Mucosa of rectum (tissue), 2 donors: ENCODE measurements at regions not wholly inside any gene's neighbourhood (a gene's known extent, or its start where the extent isn't known, plus 50 kb on each side); places are given as distances from the start of the nearest gene placed in this dataset.
"Not testable (repeated sequence)": the region's sequence is repeated elsewhere in the genome, so short reads cannot be mapped to it uniquely, and the experiment has no call there.

Experiments used
- H3K27ac ChIP-seq, 2 donors: one replicate each; pipeline ENCODE4 v1.7.0; 2013; ENCODE audit warnings: inconsistent platforms in 2 of 2, low read depth in 2 of 2, low read length in 2 of 2
- H3K27me3 ChIP-seq, 2 donors: one replicate each; pipeline ENCODE4 v1.7.0; 2013; ENCODE audit warnings: low read length in 2 of 2; ENCODE audit not compliant: control insufficient read depth in 2 of 2, insufficient read depth in 2 of 2
- H3K36me3 ChIP-seq, 2 donors: one replicate each; pipeline ENCODE4 v1.7.0; 2013; ENCODE audit warnings: low read length in 2 of 2; ENCODE audit not compliant: control insufficient read depth in 2 of 2, insufficient read depth in 2 of 2
- H3K4me1 ChIP-seq, 2 donors: one replicate each; pipeline ENCODE4 v1.7.0; 2013; ENCODE audit warnings: low read length in 2 of 2, mild to moderate bottlenecking in 1 of 2; ENCODE audit not compliant: control insufficient read depth in 2 of 2, insufficient read depth in 2 of 2
- H3K4me3 ChIP-seq, 2 donors: one replicate each; pipeline ENCODE4 v1.7.0; 2013; ENCODE audit warnings: low read length in 2 of 2
- H3K9ac ChIP-seq, 2 donors: one replicate each; pipeline ENCODE4 v1.7.0; 2013; ENCODE audit warnings: low read length in 2 of 2, low read depth in 1 of 2, mild to moderate bottlenecking in 1 of 2
- H3K9me3 ChIP-seq, 2 donors: one replicate each; pipeline ENCODE4 v1.7.0; 2013; ENCODE audit warnings: low read length in 2 of 2; ENCODE audit not compliant: control insufficient read depth in 2 of 2
- donor health status: healthy.
- donor health status: Normal muscosa, but diverticular disease.

DNA sequence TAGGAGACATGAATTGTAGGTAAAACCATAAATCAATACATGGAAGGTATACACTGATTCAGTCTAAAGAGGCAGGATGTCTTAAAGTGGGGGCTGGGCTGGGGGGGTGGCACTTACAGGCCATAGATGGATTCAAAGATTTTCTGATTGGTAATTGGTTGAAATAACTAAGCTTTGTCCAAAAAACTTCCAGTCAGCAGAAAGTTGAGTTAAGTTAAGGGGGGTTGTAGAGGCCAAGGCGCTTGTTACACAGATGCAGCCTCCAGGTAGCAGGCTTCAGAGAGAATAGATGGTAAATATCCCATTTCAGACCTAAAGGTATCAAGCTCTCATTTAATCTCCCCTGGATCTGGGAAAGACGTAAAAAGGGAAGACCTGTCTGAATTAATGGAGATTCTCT is 233.6 kb upstream of the NRXN1 start:
- H3K36me3 ChIP-seq = no peaks in the 10 kb centered on the region
- H3K27ac ChIP-seq = no peak overlapping the region
- H3K4me1 ChIP-seq = no peaks in the 10 kb centered on the region
- no peaks in the 10 kb centered on the region for H3K27me3 ChIP-seq
- no peaks in the 10 kb centered on the region for H3K9me3 ChIP-seq
- H3K4me3 ChIP-seq = no peak overlapping the region
- H3K9ac ChIP-seq = no peak overlapping the region

DNA sequence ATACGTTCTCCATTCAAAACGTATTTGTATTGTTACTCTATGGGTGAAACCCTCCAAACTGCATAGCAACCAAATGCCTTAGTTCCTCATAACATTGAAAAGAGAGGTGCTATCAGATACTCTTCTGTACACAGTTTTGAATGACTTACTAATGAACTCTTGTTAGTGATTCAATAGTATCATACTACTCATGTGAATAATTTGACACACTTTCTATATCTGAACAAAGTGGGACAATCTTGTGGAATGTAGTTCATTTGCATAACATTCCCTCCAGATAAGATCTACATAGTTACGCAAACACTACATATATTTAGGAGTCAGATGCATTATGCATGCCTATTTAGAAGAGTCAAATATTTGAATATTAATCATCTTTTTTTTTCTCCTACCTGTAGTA is 232.0 kb upstream of the NRXN1 start:
- H3K27ac ChIP-seq = no peak overlapping the region
- no peaks in the 10 kb centered on the region for H3K27me3 ChIP-seq
- H3K36me3 ChIP-seq = no peaks in the 10 kb centered on the region
- no peaks in the 10 kb centered on the region for H3K9me3 ChIP-seq
- H3K4me1 ChIP-seq = no peaks in the 10 kb centered on the region
- H3K9ac ChIP-seq = no peak overlapping the region
- no peak overlapping the region for H3K4me3 ChIP-seq

DNA sequence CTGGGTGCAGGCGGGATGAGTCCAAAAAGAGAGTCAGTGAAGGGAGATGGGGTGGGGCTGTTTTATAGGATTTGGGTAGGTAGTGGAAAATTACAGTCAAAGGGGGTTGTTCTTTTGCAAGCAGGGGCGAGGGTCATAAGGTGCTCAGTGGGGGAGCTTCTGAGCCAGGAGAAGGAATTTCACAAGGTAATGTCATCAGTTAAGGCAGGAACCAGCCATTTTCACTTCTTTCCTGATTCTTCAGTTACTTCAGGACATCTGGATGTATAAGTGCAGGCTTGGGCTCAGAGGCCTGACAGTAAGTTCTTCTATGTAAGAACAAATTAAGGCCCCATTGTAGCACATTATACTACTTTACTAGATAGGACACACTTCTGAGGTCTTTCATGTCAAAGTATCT is 231.2 kb upstream of the NRXN1 start:
- not testable (repeated sequence) for H3K27ac ChIP-seq, H3K9ac ChIP-seq

DNA sequence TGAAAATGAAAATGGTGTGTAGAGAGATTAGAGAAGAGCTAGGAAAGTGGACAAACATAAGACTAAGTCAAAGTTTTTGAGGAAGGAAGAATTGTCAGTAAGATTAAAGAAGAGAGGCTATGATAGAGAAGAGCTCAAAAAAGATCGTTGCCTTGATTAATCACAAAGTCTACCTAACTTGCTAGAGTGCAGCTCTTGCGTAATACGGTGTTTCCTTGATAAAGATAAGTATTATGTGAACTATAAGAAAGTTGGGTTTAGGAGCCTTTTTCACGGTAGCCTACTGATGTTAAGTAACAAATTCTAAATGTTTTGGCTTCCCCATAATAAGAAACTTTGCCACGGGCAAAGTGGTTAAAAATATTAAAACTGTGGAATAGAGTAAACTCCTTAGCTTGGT is 226.4 kb upstream of the NRXN1 start:
- Histone ChIP-seq H3K36me3 (no peaks in the 10 kb centered on the region), H3K27ac (no peak overlapping the region), H3K4me3 (no peak overlapping the region), H3K9me3 (no peaks in the 10 kb centered on the region), H3K27me3 (no peaks in the 10 kb centered on the region), H3K9ac (no peak overlapping the region), H3K4me1 (no peaks in the 10 kb centered on the region)

More for the DNA sequence above, 231.2 kb upstream of the NRXN1 start:
- H3K4me1 ChIP-seq, H3K9me3 ChIP-seq, H3K4me3 ChIP-seq, H3K36me3 ChIP-seq, H3K27me3 ChIP-seq: not testable (repeated sequence)

DNA sequence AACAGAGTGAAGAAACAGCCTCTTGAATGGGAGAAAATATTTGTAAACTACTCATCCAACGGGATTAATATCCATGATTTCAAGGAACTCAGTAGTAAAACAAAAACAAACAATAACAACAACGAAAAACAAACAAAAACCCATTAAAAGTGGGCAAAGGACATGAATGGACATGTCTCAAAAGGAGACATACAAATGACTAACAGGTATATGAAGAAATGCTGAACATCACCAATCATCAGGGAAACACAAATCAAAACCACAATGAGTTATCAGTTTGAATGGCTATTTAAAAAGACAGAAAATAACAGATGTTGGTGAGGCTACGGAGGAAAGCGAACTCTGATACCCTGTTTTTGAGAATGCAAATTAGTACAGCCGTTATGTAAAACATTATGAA is 224.8 kb upstream of the NRXN1 start:
- Histone ChIP-seq H3K4me3 (no peak overlapping the region), H3K27ac (no peak overlapping the region), H3K9me3 (no peaks in the 10 kb centered on the region), H3K9ac (no peak overlapping the region), H3K36me3 (no peaks in the 10 kb centered on the region), H3K4me1 (no peaks in the 10 kb centered on the region), H3K27me3 (no peaks in the 10 kb centered on the region)

DNA sequence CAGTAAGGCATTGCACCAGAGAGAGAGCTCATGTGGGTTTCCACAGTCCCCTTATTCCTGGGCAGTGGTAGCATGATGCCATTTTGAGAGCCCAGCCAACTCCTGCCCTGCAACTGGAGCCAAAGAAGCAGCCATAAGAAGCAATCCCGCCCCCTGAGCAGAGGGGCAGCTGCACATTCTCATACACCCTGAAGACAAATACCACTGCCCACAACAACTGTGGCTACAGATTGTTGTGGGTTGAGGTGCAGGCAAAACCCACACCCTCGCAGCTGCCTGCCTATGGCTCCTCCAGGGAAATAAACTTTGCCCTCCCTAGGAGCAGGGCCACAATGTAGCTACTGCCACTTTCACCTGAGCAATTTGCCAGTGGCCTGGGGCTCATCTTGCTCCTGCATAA is 219.4 kb upstream of the NRXN1 start:
- peaks cover 0 to 3% of the 10 kb centered on the region in 2 donors for H3K9me3 ChIP-seq
- H3K4me1 ChIP-seq = no peaks in the 10 kb centered on the region
- no peaks in the 10 kb centered on the region for H3K27me3 ChIP-seq
- no peak overlapping the region for H3K4me3 ChIP-seq
- no peaks in the 10 kb centered on the region for H3K36me3 ChIP-seq
- H3K9ac ChIP-seq = no peak overlapping the region
- no peak overlapping the region for H3K27ac ChIP-seq

DNA sequence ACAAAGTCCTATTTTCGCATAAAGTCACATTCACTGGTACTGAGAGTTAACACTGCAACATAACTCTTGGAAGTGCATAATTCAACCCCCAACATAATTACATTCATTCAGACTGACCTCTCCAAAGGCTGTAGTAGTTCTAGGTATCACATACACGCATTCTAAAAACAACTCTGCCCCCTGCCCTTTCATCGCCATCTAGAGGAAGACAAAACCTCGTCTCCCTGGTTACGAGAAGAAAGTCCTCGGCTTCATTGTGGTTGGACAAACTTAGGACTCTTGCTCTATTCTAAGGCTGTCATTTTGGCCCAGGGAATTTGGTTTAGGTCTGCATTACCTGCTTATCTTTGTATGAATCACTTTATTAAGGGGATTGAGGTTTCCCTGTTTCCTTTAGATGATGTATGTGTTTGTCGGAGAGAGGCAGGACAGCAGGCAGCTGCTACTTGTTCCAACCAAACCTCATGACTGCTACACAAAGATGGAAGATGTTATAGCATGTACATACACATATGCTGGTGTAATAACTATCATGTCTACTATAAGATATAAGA is 215.4 kb upstream of the NRXN1 start:
- Histone ChIP-seq H3K9ac (no peak overlapping the region), H3K4me3 (no peak overlapping the region), H3K36me3 (no peaks in the 10 kb centered on the region), H3K4me1 (no peaks in the 10 kb centered on the region), H3K27me3 (no peaks in the 10 kb centered on the region), H3K9me3 (peaks cover 0 to 3% of the 10 kb centered on the region in 2 donors), H3K27ac (no peak overlapping the region)

DNA sequence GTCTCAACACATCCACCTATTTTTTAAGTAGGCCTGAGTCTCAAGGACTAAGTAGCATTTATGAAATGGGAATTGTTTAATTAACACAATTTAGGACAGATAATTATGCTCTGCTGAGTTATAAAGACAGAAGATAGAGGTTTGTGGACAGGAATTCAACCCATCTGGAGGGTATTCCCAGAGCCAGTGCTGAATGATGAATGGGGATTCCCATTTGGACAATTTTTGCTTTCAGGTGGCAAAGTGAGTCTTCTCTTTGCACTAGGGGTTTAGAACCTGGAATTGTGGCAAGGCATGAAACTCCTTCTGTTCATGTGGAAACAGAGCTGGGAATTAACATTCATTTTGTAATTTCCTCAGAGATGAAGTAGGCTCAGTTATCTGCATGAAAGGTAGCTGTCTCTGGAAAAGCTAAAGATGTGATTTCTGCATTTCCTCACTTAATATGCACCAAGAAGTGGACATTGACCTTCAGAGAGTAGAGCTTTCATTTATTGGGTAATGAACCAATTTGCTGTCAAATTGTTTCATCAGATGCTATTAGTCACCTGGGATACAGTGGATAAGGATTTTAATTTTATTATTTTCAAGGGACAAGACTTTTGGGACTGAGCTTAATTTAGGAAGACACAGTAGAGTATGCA is 212.1 kb upstream of the NRXN1 start:
- H3K27ac ChIP-seq = no peak overlapping the region
- no peak overlapping the region for H3K9ac ChIP-seq
- no peaks in the 10 kb centered on the region for H3K27me3 ChIP-seq
- H3K4me1 ChIP-seq = no peaks in the 10 kb centered on the region
- H3K36me3 ChIP-seq = no peaks in the 10 kb centered on the region
- H3K4me3 ChIP-seq = no peak overlapping the region
- no peaks in the 10 kb centered on the region for H3K9me3 ChIP-seq

DNA sequence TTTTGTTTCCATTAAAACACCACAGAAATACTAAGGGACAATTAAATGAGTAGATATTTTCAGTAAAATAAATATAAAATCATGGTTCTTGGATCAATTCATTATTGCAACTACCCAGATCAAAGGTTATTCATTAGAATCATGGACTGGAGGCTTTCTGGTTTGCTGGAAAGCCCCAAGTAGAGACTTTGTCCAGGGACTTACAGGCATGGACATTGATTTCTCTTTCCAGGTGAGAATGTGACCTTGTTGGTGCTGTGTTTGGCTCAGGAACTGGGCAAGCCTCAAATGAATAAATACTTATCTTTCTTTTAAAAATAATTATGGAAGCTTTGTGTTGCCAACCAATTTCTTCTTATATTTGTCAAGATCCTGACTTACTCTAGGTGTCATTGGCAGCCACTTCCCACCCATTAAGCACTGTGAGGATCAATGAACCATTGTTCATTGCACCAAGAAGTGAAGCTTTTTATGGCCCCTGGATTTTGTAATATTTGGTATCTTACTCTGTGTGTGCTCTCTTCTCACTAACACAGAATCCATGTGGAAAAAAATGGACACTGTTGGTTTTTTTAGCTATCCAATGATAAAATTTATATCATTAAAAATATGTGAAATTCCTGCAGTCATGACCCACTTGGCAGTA is 205.8 kb upstream of the NRXN1 start:
- Histone ChIP-seq H3K9me3 (peaks cover 0 to 2% of the 10 kb centered on the region in 2 donors), H3K27ac (no peak overlapping the region), H3K36me3 (no peaks in the 10 kb centered on the region), H3K4me3 (no peak overlapping the region), H3K27me3 (no peaks in the 10 kb centered on the region), H3K4me1 (no peaks in the 10 kb centered on the region), H3K9ac (no peak overlapping the region)

DNA sequence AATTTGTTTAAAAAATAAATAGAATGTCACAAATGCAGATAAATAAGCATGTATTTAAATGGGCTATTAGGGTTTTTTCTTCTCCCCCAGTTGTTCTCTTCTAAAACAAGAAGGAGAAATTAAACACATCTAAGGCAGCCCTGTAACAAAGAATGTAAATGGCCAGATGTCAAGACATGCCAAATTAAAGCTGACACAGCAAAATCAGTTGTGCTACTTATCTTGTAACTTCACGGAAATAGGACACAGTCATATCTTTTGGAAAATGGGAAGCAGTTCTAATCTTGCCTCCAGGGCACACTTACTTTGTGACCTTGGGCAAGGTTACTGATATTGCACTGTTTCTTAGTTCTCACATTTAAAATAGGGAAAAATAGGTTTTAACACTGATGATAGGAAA is 200.1 kb upstream of the NRXN1 start:
- no peaks in the 10 kb centered on the region for H3K27me3 ChIP-seq
- H3K27ac ChIP-seq = no peak overlapping the region
- no peak overlapping the region for H3K9ac ChIP-seq
- H3K36me3 ChIP-seq = no peaks in the 10 kb centered on the region
- no peak overlapping the region for H3K4me3 ChIP-seq
- peaks cover 0 to 4% of the 10 kb centered on the region in 2 donors for H3K9me3 ChIP-seq
- no peaks in the 10 kb centered on the region for H3K4me1 ChIP-seq
